ENCODE measurements at regions not wholly inside any gene's neighbourhood (a gene's known extent, or its start where the extent isn't known, plus 50 kb on each side); places are given as distances from the start of the nearest gene placed in this dataset.

GRCh38 chr2:78907089-78907488, 118.4 kb upstream of the REG3G start:
- no CpG with 5 or more reads among the region's 1 CpG for WGBS, 2 experiments (ENCODE audit: extremely low coverage in 2 of 2, insufficient read length in 1 of 2)
- H3K4ac ChIP-seq (ENCODE audit: low read depth, low read length) = no peak overlapping the region
- ChIA-PET CTCF (no interaction called here), POLR2A (ENCODE audit: unreplicated experiment) (no interaction called here)
- H3K4me2 ChIP-seq (ENCODE audit: low read depth, low read length) = no peak overlapping the region
- no peak overlapping the region for H2BK15ac ChIP-seq (ENCODE audit: low read depth, low read length)
- no peaks in the 10 kb centered on the region for H3K4me1 ChIP-seq (ENCODE audit: control insufficient read depth, insufficient read depth, low read length)
- DNase-seq (no peak), ATAC-seq (ENCODE audit: low read depth) (no peak)
- no peak overlapping the region for H3K9ac ChIP-seq (ENCODE audit: low read depth, low read length)
- H3K9me3 ChIP-seq (ENCODE audit: control insufficient read depth, insufficient read depth, low read length) = 0 out of 2 replicates have a peak, but pooled peaks cover 2% of the 10 kb centered on the region
- H4K91ac ChIP-seq (ENCODE audit: insufficient read depth, low read depth, low read length) = no peak overlapping the region
- no peak overlapping the region for H4K8ac ChIP-seq (ENCODE audit: low read depth in 2 of 2, low read length in 2 of 2)
- no peak overlapping the region for H2BK120ac ChIP-seq (ENCODE audit: low read depth, low read length)
- H2AK9ac ChIP-seq (replicated peaks; ENCODE audit: low read depth, low read length, poor library complexity) = no peak overlapping the region
- H3K27ac ChIP-seq (ENCODE audit: insufficient read depth, low read length) = no peak overlapping the region
- in situ Hi-C loops (cut with MboI; ENCODE audit: low sequenced_read_pairs) (no loop called here), dilution Hi-C loops (cut with HindIII; ENCODE audit: low sequenced_read_pairs, unreplicated experiment) (no loop called here), intact Hi-C loops (cut with micrococcal nuclease) (no loop called here)
- H3K36me3 ChIP-seq (ENCODE audit: control insufficient read depth, insufficient read depth, low read length) = no peaks in the 10 kb centered on the region
- no peaks in the 10 kb centered on the region for H4K20me1 ChIP-seq (ENCODE audit: insufficient read depth, low read length)
- H2AFZ ChIP-seq (replicated peaks; ENCODE audit: low read length, poor library complexity) = no peak overlapping the region
- no peak overlapping the region for H4K5ac ChIP-seq (ENCODE audit: low read depth, low read length)
- no peaks in the 10 kb centered on the region for H3K27me3 ChIP-seq (ENCODE audit: control insufficient read depth, insufficient read depth, low read length)
- H3K14ac ChIP-seq (replicated peaks; ENCODE audit: low read depth, low read length) = no peak overlapping the region
- H2BK20ac ChIP-seq (ENCODE audit: low read depth, low read length) = no peak overlapping the region
- H3K79me1 ChIP-seq (ENCODE audit: low read depth in 1 of 2, low read length in 2 of 2) = no peaks in the 10 kb centered on the region
- H3K23ac ChIP-seq (ENCODE audit: low read depth, low read length) = no peak overlapping the region
- H3K18ac ChIP-seq (ENCODE audit: low read depth, low read length) = no peak overlapping the region
- no peaks in the 10 kb centered on the region for H3K9me1 ChIP-seq (ENCODE audit: insufficient read depth, low read length)
- TF ChIP-seq MXI1 (IDR thresholded peaks at IDR 0.05; ENCODE audit: borderline replicate concordance, low read depth, low read length) (no peak), RAD21 (IDR thresholded peaks at IDR 0.05; ENCODE audit: low read length) (no peak), CHD1 (IDR thresholded peaks at IDR 0.05; ENCODE audit: low read depth, low read length) (no peak), BHLHE40 (IDR thresholded peaks at IDR 0.05; ENCODE audit: low read depth, low read length) (no peak)
- TF ChIP-seq, protein P1, sequence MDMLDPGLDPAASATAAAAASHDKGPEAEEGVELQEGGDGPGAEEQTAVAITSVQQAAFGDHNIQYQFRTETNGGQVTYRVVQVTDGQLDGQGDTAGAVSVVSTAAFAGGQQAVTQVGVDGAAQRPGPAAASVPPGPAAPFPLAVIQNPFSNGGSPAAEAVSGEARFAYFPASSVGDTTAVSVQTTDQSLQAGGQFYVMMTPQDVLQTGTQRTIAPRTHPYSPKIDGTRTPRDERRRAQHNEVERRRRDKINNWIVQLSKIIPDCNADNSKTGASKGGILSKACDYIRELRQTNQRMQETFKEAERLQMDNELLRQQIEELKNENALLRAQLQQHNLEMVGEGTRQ (IDR thresholded peaks at IDR 0.05; ENCODE audit: low read depth, low read length) = no peak
- TF ChIP-seq, protein P2, sequence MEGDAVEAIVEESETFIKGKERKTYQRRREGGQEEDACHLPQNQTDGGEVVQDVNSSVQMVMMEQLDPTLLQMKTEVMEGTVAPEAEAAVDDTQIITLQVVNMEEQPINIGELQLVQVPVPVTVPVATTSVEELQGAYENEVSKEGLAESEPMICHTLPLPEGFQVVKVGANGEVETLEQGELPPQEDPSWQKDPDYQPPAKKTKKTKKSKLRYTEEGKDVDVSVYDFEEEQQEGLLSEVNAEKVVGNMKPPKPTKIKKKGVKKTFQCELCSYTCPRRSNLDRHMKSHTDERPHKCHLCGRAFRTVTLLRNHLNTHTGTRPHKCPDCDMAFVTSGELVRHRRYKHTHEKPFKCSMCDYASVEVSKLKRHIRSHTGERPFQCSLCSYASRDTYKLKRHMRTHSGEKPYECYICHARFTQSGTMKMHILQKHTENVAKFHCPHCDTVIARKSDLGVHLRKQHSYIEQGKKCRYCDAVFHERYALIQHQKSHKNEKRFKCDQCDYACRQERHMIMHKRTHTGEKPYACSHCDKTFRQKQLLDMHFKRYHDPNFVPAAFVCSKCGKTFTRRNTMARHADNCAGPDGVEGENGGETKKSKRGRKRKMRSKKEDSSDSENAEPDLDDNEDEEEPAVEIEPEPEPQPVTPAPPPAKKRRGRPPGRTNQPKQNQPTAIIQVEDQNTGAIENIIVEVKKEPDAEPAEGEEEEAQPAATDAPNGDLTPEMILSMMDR (conservative IDR thresholded peaks at IDR 0.05; ENCODE audit: low read depth, low read length) = no peak
- TF ChIP-seq, protein P3, sequence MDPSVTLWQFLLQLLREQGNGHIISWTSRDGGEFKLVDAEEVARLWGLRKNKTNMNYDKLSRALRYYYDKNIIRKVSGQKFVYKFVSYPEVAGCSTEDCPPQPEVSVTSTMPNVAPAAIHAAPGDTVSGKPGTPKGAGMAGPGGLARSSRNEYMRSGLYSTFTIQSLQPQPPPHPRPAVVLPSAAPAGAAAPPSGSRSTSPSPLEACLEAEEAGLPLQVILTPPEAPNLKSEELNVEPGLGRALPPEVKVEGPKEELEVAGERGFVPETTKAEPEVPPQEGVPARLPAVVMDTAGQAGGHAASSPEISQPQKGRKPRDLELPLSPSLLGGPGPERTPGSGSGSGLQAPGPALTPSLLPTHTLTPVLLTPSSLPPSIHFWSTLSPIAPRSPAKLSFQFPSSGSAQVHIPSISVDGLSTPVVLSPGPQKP (IDR thresholded peaks at IDR 0.05; ENCODE audit: borderline replicate concordance, low read depth, low read length) = no peak
- no peak overlapping the region for H2BK5ac ChIP-seq (ENCODE audit: low read depth, low read length, poor library complexity, severe bottlenecking)
- no peak overlapping the region for H2AK5ac ChIP-seq (ENCODE audit: low read depth, low read length)
- H3K4me3 ChIP-seq (ENCODE audit: insufficient read depth, low read depth, low read length) = no peak overlapping the region
- BruUV-seq (replicated peaks) = no TSS peak
- no peak overlapping the region for H3K56ac ChIP-seq (ENCODE audit: extremely low read depth, insufficient read depth, low read length)

Measured in IMR-90 (cell line).